HuH-7.5 (cell line): ENCODE measurements at regions not wholly inside any gene's neighbourhood (a gene's known extent, or its start where the extent isn't known, plus 50 kb on each side); places are given as distances from the start of the nearest gene placed in this dataset.
"Not testable (repeated sequence)": the region's sequence is repeated elsewhere in the genome, so short reads cannot be mapped to it uniquely, and the experiment has no call there.

Experiments used
- DNase-seq: peaks from one replicate; pipeline ENCODE4 v3.0.0; 2011; ENCODE audit warnings: low spot score

GRCh38 chr4:132266374-132266773, 882.7 kb upstream of the PCDH10 start:
- no peak for DNase-seq

GRCh38 chr4:132267321-132267720, 881.8 kb upstream of the PCDH10 start:
- no peak for DNase-seq

GRCh38 chr4:132269303-132269990, 879.6 kb upstream of the PCDH10 start:
- no peak for DNase-seq

GRCh38 chr4:132275583-132276121, 873.4 kb upstream of the PCDH10 start:
- DNase-seq: no peak

- no peak for DNase-seq
Measured at GRCh38 chr4:132276185-132276584, 872.9 kb upstream of the PCDH10 start.

- no peak for DNase-seq
Measured at GRCh38 chr4:132276989-132277388, 872.1 kb upstream of the PCDH10 start.

GRCh38 chr4:132281733-132282132, 867.4 kb upstream of the PCDH10 start:
- DNase-seq: no peak

GRCh38 chr4:132284910-132285426, 864.1 kb upstream of the PCDH10 start:
- no peak for DNase-seq

- no peak for DNase-seq
Measured at GRCh38 chr4:132297346-132297745, 851.7 kb upstream of the PCDH10 start.

- DNase-seq: no peak
Measured at GRCh38 chr4:132299841-132300240, 849.3 kb upstream of the PCDH10 start.

- DNase-seq: no peak
Measured at GRCh38 chr4:132312521-132312920, 836.6 kb upstream of the PCDH10 start.

- no peak for DNase-seq
Measured at GRCh38 chr4:132313852-132314251, 835.2 kb upstream of the PCDH10 start.

- DNase-seq: no peak
Measured at GRCh38 chr4:132316738-132317137, 832.4 kb upstream of the PCDH10 start.

GRCh38 chr4:132317923-132318322, 831.2 kb upstream of the PCDH10 start:
- no peak for DNase-seq

GRCh38 chr4:132328761-132329160, 820.3 kb upstream of the PCDH10 start:
- DNase-seq: no peak

- no peak for DNase-seq
Measured at GRCh38 chr4:132330994-132331393, 818.1 kb upstream of the PCDH10 start.

GRCh38 chr4:132332932-132333723, 816.0 kb upstream of the PCDH10 start:
- no peak for DNase-seq

GRCh38 chr4:132333724-132334047, 815.4 kb upstream of the PCDH10 start:
- DNase-seq: no peak

GRCh38 chr4:132334081-132334480, 815.0 kb upstream of the PCDH10 start:
- no peak for DNase-seq

GRCh38 chr4:132344924-132345828, 803.9 kb upstream of the PCDH10 start:
- DNase-seq: peak; percentile 27

GRCh38 chr4:132346016-132346415, 803.1 kb upstream of the PCDH10 start:
- no peak for DNase-seq

- DNase-seq: not testable (repeated sequence)
Measured at GRCh38 chr4:132351606-132352005, 797.5 kb upstream of the PCDH10 start.
